ENCODE measurements at regions not wholly inside any gene's neighbourhood (a gene's known extent, or its start where the extent isn't known, plus 50 kb on each side); places are given as distances from the start of the nearest gene placed in this dataset.

- no peak for TF ChIP-seq CTCF (conservative IDR thresholded peaks at IDR 0.05; ENCODE audit: low read length)
- TF ChIP-seq EZH2phosphoT487 (IDR thresholded peaks at IDR 0.05; ENCODE audit: borderline replicate concordance, low read depth, low read length), result no peak
These were observed 1717.4 kb upstream of the SPRY2 start for GRCh38 chr13:82058364-82058763.
